ENCODE measurements at regions not wholly inside any gene's neighbourhood (a gene's known extent, or its start where the extent isn't known, plus 50 kb on each side); places are given as distances from the start of the nearest gene placed in this dataset.
A peak's percentile ranks its signal among the peaks of the same experiment; 100 is the strongest.
"Not testable (repeated sequence)": the region's sequence is repeated elsewhere in the genome, so short reads cannot be mapped to it uniquely, and the experiment has no call there.

- in situ Hi-C loops (cut with MboI; ENCODE audit: low pct_unique_long_range_greater_than_20kb, low sequenced_read_pairs): no loop called here
- no peak for DNase-seq
Measured at GRCh38 chr6:78693835-78694234, 173.5 kb upstream of the IRAK1BP1 start.

- DNase-seq; in situ Hi-C loops (cut with MboI; ENCODE audit: low pct_unique_long_range_greater_than_20kb, low sequenced_read_pairs): not testable (repeated sequence)
Measured at GRCh38 chr6:78694628-78695027, 172.7 kb upstream of the IRAK1BP1 start.

- in situ Hi-C loops (cut with MboI; ENCODE audit: low pct_unique_long_range_greater_than_20kb, low sequenced_read_pairs): no loop called here
- no peak for DNase-seq
Measured at GRCh38 chr6:78700991-78701390, 166.4 kb upstream of the IRAK1BP1 start.

- in situ Hi-C loops (cut with MboI; ENCODE audit: low pct_unique_long_range_greater_than_20kb, low sequenced_read_pairs): no loop called here
- DNase-seq: no peak
Measured at GRCh38 chr6:78701407-78701806, 165.9 kb upstream of the IRAK1BP1 start.

- DNase-seq: peak; percentile 1
- in situ Hi-C loops (cut with MboI; ENCODE audit: low pct_unique_long_range_greater_than_20kb, low sequenced_read_pairs): no loop called here
Measured at GRCh38 chr6:78709021-78709420, 158.3 kb upstream of the IRAK1BP1 start.

GRCh38 chr6:78713564-78713963 lies 153.8 kb upstream of the IRAK1BP1 start:
- DNase-seq: no peak
- in situ Hi-C loops (cut with MboI; ENCODE audit: low pct_unique_long_range_greater_than_20kb, low sequenced_read_pairs): no loop called here

GRCh38 chr6:78744144-78744543 lies 123.2 kb upstream of the IRAK1BP1 start:
- in situ Hi-C loops (cut with MboI; ENCODE audit: low pct_unique_long_range_greater_than_20kb, low sequenced_read_pairs): no loop called here
- DNase-seq: no peak

GRCh38 chr6:78746457-78746856 lies 120.9 kb upstream of the IRAK1BP1 start:
- DNase-seq: no peak
- in situ Hi-C loops (cut with MboI; ENCODE audit: low pct_unique_long_range_greater_than_20kb, low sequenced_read_pairs): no loop called here

- in situ Hi-C loops (cut with MboI; ENCODE audit: low pct_unique_long_range_greater_than_20kb, low sequenced_read_pairs): no loop called here
- DNase-seq: no peak
Measured at GRCh38 chr6:78749326-78749725, 118.0 kb upstream of the IRAK1BP1 start.

GRCh38 chr6:78758297-78758798 lies 109.0 kb upstream of the IRAK1BP1 start:
- DNase-seq; in situ Hi-C loops (cut with MboI; ENCODE audit: low pct_unique_long_range_greater_than_20kb, low sequenced_read_pairs): not testable (repeated sequence)

- DNase-seq: no peak
- in situ Hi-C loops (cut with MboI; ENCODE audit: low pct_unique_long_range_greater_than_20kb, low sequenced_read_pairs): no loop called here
Measured at GRCh38 chr6:78768271-78768670, 99.1 kb upstream of the IRAK1BP1 start.

- in situ Hi-C loops (cut with MboI; ENCODE audit: low pct_unique_long_range_greater_than_20kb, low sequenced_read_pairs): no loop called here
- DNase-seq: no peak
Measured at GRCh38 chr6:78770765-78771164, 96.6 kb upstream of the IRAK1BP1 start.

- no peak for DNase-seq
- in situ Hi-C loops (cut with MboI; ENCODE audit: low pct_unique_long_range_greater_than_20kb, low sequenced_read_pairs): no loop called here
Measured at GRCh38 chr6:78771586-78771985, 95.8 kb upstream of the IRAK1BP1 start.

GRCh38 chr6:78781001-78781400 lies 86.3 kb upstream of the IRAK1BP1 start:
- no peak for DNase-seq
- in situ Hi-C loops (cut with MboI; ENCODE audit: low pct_unique_long_range_greater_than_20kb, low sequenced_read_pairs): no loop called here

GRCh38 chr6:78783366-78783765 lies 84.0 kb upstream of the IRAK1BP1 start:
- in situ Hi-C loops (cut with MboI; ENCODE audit: low pct_unique_long_range_greater_than_20kb, low sequenced_read_pairs); DNase-seq: not testable (repeated sequence)

- DNase-seq: no peak
- in situ Hi-C loops (cut with MboI; ENCODE audit: low pct_unique_long_range_greater_than_20kb, low sequenced_read_pairs): no loop called here
Measured at GRCh38 chr6:78797270-78797669, 70.1 kb upstream of the IRAK1BP1 start.

GRCh38 chr6:78799682-78800081 lies 67.7 kb upstream of the IRAK1BP1 start:
- DNase-seq: no peak
- in situ Hi-C loops (cut with MboI; ENCODE audit: low pct_unique_long_range_greater_than_20kb, low sequenced_read_pairs): no loop called here

GRCh38 chr6:78806792-78807191 lies 60.6 kb upstream of the IRAK1BP1 start:
- DNase-seq; in situ Hi-C loops (cut with MboI; ENCODE audit: low pct_unique_long_range_greater_than_20kb, low sequenced_read_pairs): not testable (repeated sequence)

GRCh38 chr6:78807655-78808355 lies 59.5 kb upstream of the IRAK1BP1 start:
- in situ Hi-C loops (cut with MboI; ENCODE audit: low pct_unique_long_range_greater_than_20kb, low sequenced_read_pairs); DNase-seq: not testable (repeated sequence)

- in situ Hi-C loops (cut with MboI; ENCODE audit: low pct_unique_long_range_greater_than_20kb, low sequenced_read_pairs): no loop called here
- no peak for DNase-seq
Measured at GRCh38 chr6:78808356-78808891, 58.9 kb upstream of the IRAK1BP1 start.

- in situ Hi-C loops (cut with MboI; ENCODE audit: low pct_unique_long_range_greater_than_20kb, low sequenced_read_pairs): no loop called here
- DNase-seq: no peak
Measured at GRCh38 chr6:78808933-78809332, 58.4 kb upstream of the IRAK1BP1 start.

Measured in KBM-7 (cell line).